Activated CD4-positive, alpha-beta T cell treated with anti-CD3 and anti-CD28 coated beads for 36 hours (primary cell): ENCODE measurements at regions not wholly inside any gene's neighbourhood (a gene's known extent, or its start where the extent isn't known, plus 50 kb on each side); places are given as distances from the start of the nearest gene placed in this dataset.
A peak's percentile ranks its signal among the peaks of the same experiment; 100 is the strongest.

Experiments
- ATAC-seq: fragments of 200-7000 bp; cut with Tn5 transposase; one replicate; pipeline ENCODE4 v1.10.0; 2021; ENCODE audit warnings: mild to moderate bottlenecking, moderate library complexity
- CTCF ChIA-PET: fragments of 350-600 bp; sonication (Branson Sonifier 250); formaldehyde crosslinking; loops from one replicate; lab custom pipeline; 2021; ENCODE audit warnings: antibody characterized with exemption; lab: Charles Lee
- POLR2A ChIA-PET: fragments of 350-600 bp; sonication (Branson Sonifier 250); formaldehyde crosslinking; loops from one replicate; lab custom pipeline; 2021; ENCODE audit warnings: antibody characterized with exemption, inconsistent platforms; lab: Charles Lee
- DNase-seq: peaks from one replicate; pipeline ENCODE4 v3.0.0-alpha.2; 2020
- H3K27ac Mint-ChIP-seq: one replicate; pipeline ENCODE4 v1.8.0; 2021; ENCODE audit warnings: mixed read lengths
- H3K27me3 Mint-ChIP-seq: one replicate; pipeline ENCODE4 v1.8.0; 2021; ENCODE audit warnings: mixed read lengths
- H3K36me3 Mint-ChIP-seq: one replicate; pipeline ENCODE4 v1.8.0; 2021; ENCODE audit warnings: low read depth, mixed read lengths
- H3K4me1 Mint-ChIP-seq: one replicate; pipeline ENCODE4 v1.8.0; 2021; ENCODE audit warnings: mixed read lengths
- H3K4me3 Mint-ChIP-seq: one replicate; pipeline ENCODE4 v1.8.0; 2021; ENCODE audit warnings: mild to moderate bottlenecking, moderate library complexity, mixed read lengths
- H3K9me3 Mint-ChIP-seq: one replicate; pipeline ENCODE4 v1.8.0; 2021; ENCODE audit warnings: low read depth, mixed read lengths
- intact Hi-C, 2 experiments: fragments of 100-400 bp; cut with DNase I in 1 of 2; cut with micrococcal nuclease in 1 of 2; formaldehyde crosslinking; loops; one replicate each; pipeline versions ENCODE4 v1.14.2 to v1.15.1; 2022 to 2024; cut with DNase I, micrococcal nuclease

DNA sequence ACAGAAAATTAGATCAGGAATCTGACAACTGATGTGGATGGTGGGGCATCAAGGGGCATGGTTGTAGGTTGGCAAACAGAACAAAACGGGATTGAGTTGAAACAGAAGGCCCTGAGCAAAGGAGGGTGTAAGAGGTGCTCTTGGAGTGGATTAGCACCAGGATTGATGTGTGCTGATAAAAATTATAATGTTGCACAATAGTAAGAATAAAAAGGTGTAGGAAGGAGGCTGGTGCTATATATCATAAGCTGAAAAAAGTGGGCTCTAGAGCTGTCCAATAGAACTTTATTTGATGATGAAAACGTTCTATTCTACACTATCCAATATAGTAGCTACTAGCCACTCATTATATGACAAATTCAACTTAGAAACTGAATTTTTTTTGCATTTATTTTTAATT lies 263.1 kb upstream of the GYPC start:
- ATAC-seq: no peak
- CTCF ChIA-PET: no interaction called here
- intact Hi-C loops: no loop called here
- POLR2A ChIA-PET: no interaction called here
- Mint-ChIP-seq H3K4me1 (peaks cover 5% of the 10 kb centered on the region), H3K27ac (no peak overlapping the region), H3K9me3 (no peaks in the 10 kb centered on the region), H3K4me3 (no peak overlapping the region), H3K36me3 (no peaks in the 10 kb centered on the region), H3K27me3 (peaks cover 14% of the 10 kb centered on the region)
- DNase-seq: no peak

DNA sequence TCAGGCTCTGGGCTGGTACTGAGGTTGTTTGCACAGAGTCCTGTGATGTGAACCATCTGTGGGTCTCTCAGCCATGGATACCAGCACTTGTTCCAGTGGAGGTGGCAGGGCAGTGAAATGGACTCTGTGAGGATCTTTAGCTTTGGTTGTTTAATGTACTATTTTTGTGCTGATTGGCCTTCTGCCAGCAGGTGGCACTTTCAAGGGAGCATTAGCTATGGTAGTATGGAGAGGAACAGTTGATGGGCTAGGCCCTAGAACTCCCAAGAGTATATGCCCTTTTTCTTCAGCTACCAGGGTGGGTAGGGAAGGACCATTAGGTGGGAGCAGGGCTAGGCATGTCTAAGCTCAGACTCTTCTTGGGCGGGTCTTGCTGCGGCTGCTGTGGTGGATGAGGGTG lies 257.0 kb upstream of the GYPC start:
- no peak overlapping the region for H3K4me3 Mint-ChIP-seq
- intact Hi-C loops: loop anchor here (1.0 to 2.0 kb wide), 3 partner anchors 378 to 572 kb away; no protein-coding TSS in a partner anchor

DNA sequence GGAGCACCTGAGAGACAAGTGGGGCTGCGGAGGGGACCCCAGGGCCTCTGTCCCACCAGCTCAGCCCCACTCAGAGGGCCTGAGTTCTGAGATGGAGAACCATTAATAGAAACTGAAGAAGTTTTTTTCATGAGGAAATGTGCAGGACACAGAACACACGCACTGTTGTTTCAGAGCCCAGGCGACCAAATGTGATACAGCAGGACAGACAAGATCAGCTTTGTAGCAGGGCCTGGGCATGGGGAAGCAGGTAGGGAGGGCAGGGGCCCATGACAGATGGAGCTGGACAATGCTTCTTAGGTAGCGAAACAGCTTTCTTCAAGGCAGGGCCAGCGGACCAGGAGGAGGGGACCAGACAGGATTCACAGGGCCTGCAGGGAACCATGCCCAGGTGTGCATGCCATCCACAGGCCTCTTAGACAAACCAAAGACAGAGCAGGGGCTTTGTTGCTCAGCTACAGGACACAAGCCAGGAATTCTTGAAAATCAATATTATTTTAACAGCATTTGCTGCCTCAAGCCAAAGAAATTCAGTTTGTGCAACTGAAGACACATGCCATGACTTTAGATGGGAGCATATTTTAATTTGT lies 252.8 kb upstream of the GYPC start:
- Mint-ChIP-seq H3K4me1 (no peaks in the 10 kb centered on the region), H3K9me3 (no peaks in the 10 kb centered on the region), H3K27ac (no peak overlapping the region), H3K4me3 (no peak overlapping the region), H3K27me3 (peaks cover 9% of the 10 kb centered on the region), H3K36me3 (no peaks in the 10 kb centered on the region)
- DNase-seq: no peak
- POLR2A ChIA-PET: no interaction called here
- CTCF ChIA-PET: interaction anchor here (1.3 kb wide), 1 partner anchor 8 kb away, joined by 5 read pairs; no protein-coding TSS in a partner anchor
- intact Hi-C loops: no loop called here
- no peak for ATAC-seq

More for the DNA sequence above, 257.0 kb upstream of the GYPC start:
- Mint-ChIP-seq H3K9me3 (no peaks in the 10 kb centered on the region), H3K27ac (no peak overlapping the region), H3K36me3 (no peaks in the 10 kb centered on the region), H3K27me3 (peaks cover 14% of the 10 kb centered on the region), H3K4me1 (no peaks in the 10 kb centered on the region)
- DNase-seq: peak; percentile 47
- ATAC-seq: no peak
- ChIA-PET POLR2A (no interaction called here), CTCF (interaction anchor here (0.6 to 1.3 kb wide), 4 partner anchors 16 to 378 kb away, joined by 3 to 5 read pairs (median 3); no protein-coding TSS in a partner anchor)

- Mint-ChIP-seq H3K27me3 (peaks cover 9% of the 10 kb centered on the region), H3K9me3 (no peaks in the 10 kb centered on the region), H3K36me3 (no peaks in the 10 kb centered on the region), H3K4me3 (no peak overlapping the region), H3K27ac (no peak overlapping the region), H3K4me1 (no peaks in the 10 kb centered on the region)
- intact Hi-C loops: no loop called here
- CTCF ChIA-PET: no interaction called here
- ATAC-seq (no peak), DNase-seq (no peak)
- POLR2A ChIA-PET: no interaction called here
Measured at GRCh38 chr2:126406267-126406666, 249.7 kb upstream of the GYPC start.

GRCh38 chr2:126408671-126409070 lies 247.3 kb upstream of the GYPC start:
- DNase-seq (no peak), ATAC-seq (no peak)
- no peaks in the 10 kb centered on the region for H3K9me3 Mint-ChIP-seq
- H3K36me3 Mint-ChIP-seq: no peaks in the 10 kb centered on the region
- H3K4me1 Mint-ChIP-seq: peaks cover 15% of the 10 kb centered on the region
- H3K27ac Mint-ChIP-seq: no peak overlapping the region
- intact Hi-C loops: no loop called here
- no peak overlapping the region for H3K4me3 Mint-ChIP-seq
- ChIA-PET POLR2A (no interaction called here), CTCF (no interaction called here)
- peaks cover 15% of the 10 kb centered on the region for H3K27me3 Mint-ChIP-seq

DNA sequence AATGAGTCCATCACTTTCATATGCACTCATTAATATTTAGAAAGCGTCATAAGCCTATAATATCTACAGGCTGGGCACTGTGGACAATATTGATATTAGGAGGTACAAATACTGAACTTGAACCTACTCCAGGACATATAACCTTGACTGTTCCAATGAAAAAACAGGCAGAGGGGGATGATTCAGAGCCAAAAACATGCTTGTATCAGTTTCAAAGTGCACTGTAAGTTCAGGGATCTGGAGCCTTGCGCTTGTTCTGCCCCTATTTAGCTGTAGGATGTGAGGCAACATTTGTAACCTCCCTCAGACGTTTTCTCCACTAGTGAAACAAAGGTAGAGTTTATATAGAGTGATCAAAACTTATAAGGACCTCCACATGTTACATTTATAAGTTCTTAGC lies 246.1 kb upstream of the GYPC start:
- ChIA-PET CTCF (interaction anchor here (0.7 kb wide), 1 partner anchor 9 kb away, joined by 4 read pairs; no protein-coding TSS in a partner anchor), POLR2A (no interaction called here)
- no peak overlapping the region for H3K27ac Mint-ChIP-seq
- H3K4me3 Mint-ChIP-seq: no peak overlapping the region
- DNase-seq (no peak), ATAC-seq (no peak)
- no peaks in the 10 kb centered on the region for H3K36me3 Mint-ChIP-seq
- intact Hi-C loops: loop anchor here in 1 of 2 experiments (5.0 kb wide), 1 partner anchor 247 kb away; the partner anchor contains the start of gene GYPC
- peaks cover 2% of the 10 kb centered on the region for H3K9me3 Mint-ChIP-seq
- H3K4me1 Mint-ChIP-seq: peaks cover 17% of the 10 kb centered on the region
- H3K27me3 Mint-ChIP-seq: peaks cover 16% of the 10 kb centered on the region

DNA sequence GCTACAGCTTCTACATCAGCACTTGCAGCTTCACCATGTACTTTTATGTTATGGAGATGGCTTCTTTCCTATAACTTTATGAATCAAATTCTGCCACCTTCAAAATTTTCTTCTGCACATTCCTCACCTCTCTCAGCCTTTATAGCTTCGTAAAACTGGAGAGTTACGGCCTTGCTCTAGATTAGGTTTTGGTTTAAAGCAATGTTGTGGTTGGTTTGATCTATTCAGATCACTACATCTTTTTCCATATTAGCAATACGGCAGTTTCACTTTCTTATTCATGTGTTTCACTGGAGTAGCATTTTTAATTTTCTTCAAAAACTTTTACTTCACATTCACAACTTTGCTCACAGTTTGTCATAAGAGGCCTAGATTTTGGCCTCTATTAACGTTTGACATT lies 242.9 kb upstream of the GYPC start:
- peaks cover 4% of the 10 kb centered on the region for H3K9me3 Mint-ChIP-seq
- intact Hi-C loops: loop anchor here in 1 of 2 experiments (1.0 to 5.0 kb wide), 2 partner anchors 113 to 244 kb away; partner anchors contain the start of gene GYPC
- H3K4me3 Mint-ChIP-seq: peak overlapping the region; percentile 1
- H3K27me3 Mint-ChIP-seq: peaks cover 15% of the 10 kb centered on the region
- no peaks in the 10 kb centered on the region for H3K36me3 Mint-ChIP-seq
- no peak overlapping the region for H3K27ac Mint-ChIP-seq
- CTCF ChIA-PET: interaction anchor here (0.6 to 1.0 kb wide), 2 partner anchors 15 to 1020 kb away, joined by 3 to 4 read pairs; no protein-coding TSS in a partner anchor
- no peak for DNase-seq
- POLR2A ChIA-PET: no interaction called here
- peak; percentile 98 for ATAC-seq
- H3K4me1 Mint-ChIP-seq: peaks cover 17% of the 10 kb centered on the region

DNA sequence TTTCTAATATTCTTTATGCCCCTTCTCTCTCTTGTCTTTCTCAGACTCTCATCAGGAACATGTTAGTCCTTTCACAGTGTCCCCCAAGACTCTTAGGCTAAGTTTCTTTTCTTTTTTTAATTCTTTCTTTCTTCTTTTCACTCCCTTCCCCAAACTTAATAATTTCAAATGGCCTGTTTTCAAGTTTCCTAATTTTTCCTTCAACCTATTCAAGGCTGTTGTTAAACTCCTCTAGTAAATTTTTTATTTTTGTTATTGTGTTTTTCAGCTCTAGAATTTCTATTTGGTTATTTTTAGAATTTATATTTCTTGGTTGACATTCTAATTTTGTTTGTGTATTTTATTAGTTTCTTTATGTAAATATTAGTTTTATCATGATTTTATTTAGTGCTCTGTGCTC lies 236.6 kb upstream of the GYPC start:
- Mint-ChIP-seq H3K4me3 (no peak overlapping the region), H3K36me3 (peaks cover 2% of the 10 kb centered on the region), H3K27ac (no peak overlapping the region), H3K27me3 (peaks cover 11% of the 10 kb centered on the region), H3K4me1 (no peaks in the 10 kb centered on the region), H3K9me3 (peaks cover 13% of the 10 kb centered on the region)
- intact Hi-C loops: no loop called here
- ChIA-PET POLR2A (no interaction called here), CTCF (no interaction called here)
- ATAC-seq (no peak), DNase-seq (no peak)

- ATAC-seq: no peak
- CTCF ChIA-PET: no interaction called here
- H3K36me3 Mint-ChIP-seq: no peaks in the 10 kb centered on the region
- POLR2A ChIA-PET: interaction anchor here (0.6 kb wide), 1 partner anchor 22 kb away, joined by 3 read pairs; no protein-coding TSS in a partner anchor
- no peaks in the 10 kb centered on the region for H3K4me1 Mint-ChIP-seq
- DNase-seq: no peak
- intact Hi-C loops: no loop called here
- no peaks in the 10 kb centered on the region for H3K9me3 Mint-ChIP-seq
- no peak overlapping the region for H3K27ac Mint-ChIP-seq
- H3K27me3 Mint-ChIP-seq: peaks cover 20% of the 10 kb centered on the region
- no peak overlapping the region for H3K4me3 Mint-ChIP-seq
Measured at GRCh38 chr2:126425943-126426342, 230.0 kb upstream of the GYPC start.

- POLR2A ChIA-PET: no interaction called here
- intact Hi-C loops: no loop called here
- H3K27me3 Mint-ChIP-seq: peaks cover 14% of the 10 kb centered on the region
- ATAC-seq (no peak), DNase-seq (no peak)
- H3K9me3 Mint-ChIP-seq: no peaks in the 10 kb centered on the region
- H3K27ac Mint-ChIP-seq: no peak overlapping the region
- no peaks in the 10 kb centered on the region for H3K4me1 Mint-ChIP-seq
- no peak overlapping the region for H3K4me3 Mint-ChIP-seq
- H3K36me3 Mint-ChIP-seq: no peaks in the 10 kb centered on the region
- CTCF ChIA-PET: no interaction called here
Measured at GRCh38 chr2:126429103-126429502, 226.9 kb upstream of the GYPC start.

GRCh38 chr2:126431136-126431535 lies 224.8 kb upstream of the GYPC start:
- Mint-ChIP-seq H3K36me3 (no peaks in the 10 kb centered on the region), H3K4me3 (no peak overlapping the region), H3K27ac (no peak overlapping the region), H3K4me1 (no peaks in the 10 kb centered on the region), H3K9me3 (no peaks in the 10 kb centered on the region), H3K27me3 (peaks cover 14% of the 10 kb centered on the region)
- intact Hi-C loops: no loop called here
- no peak for DNase-seq
- ChIA-PET CTCF (no interaction called here), POLR2A (no interaction called here)
- no peak for ATAC-seq

- DNase-seq: no peak
- CTCF ChIA-PET: no interaction called here
- no peak overlapping the region for H3K4me3 Mint-ChIP-seq
- no peak overlapping the region for H3K27ac Mint-ChIP-seq
- H3K36me3 Mint-ChIP-seq: no peaks in the 10 kb centered on the region
- no peaks in the 10 kb centered on the region for H3K9me3 Mint-ChIP-seq
- peaks cover 11% of the 10 kb centered on the region for H3K27me3 Mint-ChIP-seq
- intact Hi-C loops: no loop called here
- no peak for ATAC-seq
- POLR2A ChIA-PET: no interaction called here
- no peaks in the 10 kb centered on the region for H3K4me1 Mint-ChIP-seq
Measured at GRCh38 chr2:126436411-126436810, 219.5 kb upstream of the GYPC start.
